Stimulated activated CD8-positive, alpha-beta memory T cell treated with anti-CD3 and anti-CD28 coated beads, Interleukin-4, amount 100 ng/mL, for 4 hours (primary cell): ENCODE measurements at regions not wholly inside any gene's neighbourhood (a gene's known extent, or its start where the extent isn't known, plus 50 kb on each side); places are given as distances from the start of the nearest gene placed in this dataset.
"Not testable (repeated sequence)": the region's sequence is repeated elsewhere in the genome, so short reads cannot be mapped to it uniquely, and the experiment has no call there.

ENCODE experiments used
- DNase-seq, 2 donors: peaks; one replicate each; pipeline ENCODE4 v3.0.0-alpha.2; 2020; ENCODE audit warnings: low read depth in 2 of 2, low spot score in 1 of 2

- not testable (repeated sequence) for DNase-seq
These were observed 72.8 kb upstream of the LPCAT1 start for GRCh38 chr5:1596462-1597092.

- DNase-seq = peak; percentile 45 to 68
These were observed 70.8 kb upstream of the LPCAT1 start for GRCh38 chr5:1594357-1595106.

- no peak for DNase-seq
These were observed 70.2 kb upstream of the LPCAT1 start for GRCh38 chr5:1593903-1594356.

DNA sequence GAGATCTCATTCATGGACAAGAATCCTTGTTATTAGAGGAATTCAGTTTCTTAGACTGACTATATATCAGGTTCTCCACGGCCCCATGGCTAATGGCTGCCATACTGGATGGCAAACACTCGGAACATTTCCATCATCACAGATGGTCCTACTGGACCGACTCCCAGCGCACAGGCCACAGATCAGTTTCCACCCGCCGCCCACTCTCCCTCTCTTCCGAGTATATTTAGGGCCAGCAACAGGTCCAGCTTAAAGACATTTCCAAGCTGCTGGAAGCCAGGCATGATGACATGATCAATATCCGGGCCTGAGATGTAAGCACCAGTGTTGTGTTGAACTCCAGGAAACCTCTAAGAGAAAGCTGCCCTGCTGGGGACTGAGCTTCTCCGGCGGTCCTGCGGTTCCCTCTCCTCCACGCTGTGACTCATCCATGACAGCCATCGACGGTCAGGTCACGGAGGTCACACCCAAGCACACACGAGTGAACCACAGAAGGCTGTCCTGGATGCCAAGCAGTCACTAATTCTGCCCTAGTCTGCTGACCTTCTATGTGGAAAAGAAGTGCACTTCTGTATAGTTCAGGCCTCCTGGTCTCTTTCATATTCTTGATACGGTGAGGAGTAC, 64.4 kb upstream of the LPCAT1 start:
- not testable (repeated sequence) for DNase-seq

- not testable (repeated sequence) for DNase-seq
These were observed 59.5 kb upstream of the LPCAT1 start for GRCh38 chr5:1583081-1583875.

GRCh38 chr5:1579389-1579788, 55.6 kb upstream of the LPCAT1 start:
- DNase-seq = not testable (repeated sequence)

GRCh38 chr5:1576851-1577250, 53.1 kb upstream of the LPCAT1 start:
- not testable (repeated sequence) for DNase-seq

GRCh38 chr5:1575991-1576714, 52.4 kb upstream of the LPCAT1 start:
- not testable (repeated sequence) for DNase-seq

DNA sequence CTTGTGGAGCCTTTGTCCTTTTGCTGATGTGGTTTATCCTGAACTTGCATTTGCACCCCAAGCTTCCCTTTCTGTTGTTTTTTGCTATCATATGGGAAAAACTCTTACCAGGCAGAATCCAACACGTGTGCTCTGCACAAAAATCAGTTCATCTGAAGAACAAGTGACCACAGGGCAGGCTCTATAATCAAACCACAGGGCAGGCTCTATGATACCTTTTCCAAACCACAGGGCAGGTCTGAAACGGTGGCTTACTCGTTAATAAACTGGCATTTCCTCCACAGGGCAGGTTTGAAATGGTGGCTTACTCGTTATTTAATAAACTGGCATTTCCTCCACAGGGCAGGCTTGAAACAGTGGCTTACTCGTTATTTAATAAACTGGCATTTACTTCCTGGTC, 51.7 kb upstream of the LPCAT1 start:
- DNase-seq = not testable (repeated sequence)

GRCh38 chr5:1574023-1574318, 50.2 kb upstream of the LPCAT1 start:
- not testable (repeated sequence) for DNase-seq

- DNase-seq = not testable (repeated sequence)
These were observed 49.7 kb upstream of the LPCAT1 start for GRCh38 chr5:1573217-1574022.
